ENCODE measurements at regions not wholly inside any gene's neighbourhood (a gene's known extent, or its start where the extent isn't known, plus 50 kb on each side); places are given as distances from the start of the nearest gene placed in this dataset.
A peak's percentile ranks its signal among the peaks of the same experiment; 100 is the strongest.

DNA sequence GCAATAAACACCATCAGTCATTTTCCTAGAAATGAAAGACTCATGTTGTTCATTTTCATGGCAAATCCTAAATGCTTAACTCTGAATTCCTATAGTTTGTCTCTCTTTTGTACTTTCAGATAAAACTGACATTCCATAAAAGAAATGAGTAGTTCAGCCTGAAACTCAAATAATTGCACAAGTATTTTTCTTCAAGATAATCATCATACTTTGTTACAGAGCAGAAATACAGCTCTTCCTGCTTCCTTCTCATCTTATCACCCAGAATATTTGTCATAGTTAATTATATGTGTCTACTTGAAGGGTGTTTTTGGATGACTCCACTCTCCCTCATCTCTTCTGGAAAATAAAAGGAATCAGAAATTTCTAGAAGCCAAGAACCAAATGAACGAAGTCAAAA is 141.1 kb downstream of the HNMT start:
- DNase-seq (ENCODE audit: low read depth): no peak

DNA sequence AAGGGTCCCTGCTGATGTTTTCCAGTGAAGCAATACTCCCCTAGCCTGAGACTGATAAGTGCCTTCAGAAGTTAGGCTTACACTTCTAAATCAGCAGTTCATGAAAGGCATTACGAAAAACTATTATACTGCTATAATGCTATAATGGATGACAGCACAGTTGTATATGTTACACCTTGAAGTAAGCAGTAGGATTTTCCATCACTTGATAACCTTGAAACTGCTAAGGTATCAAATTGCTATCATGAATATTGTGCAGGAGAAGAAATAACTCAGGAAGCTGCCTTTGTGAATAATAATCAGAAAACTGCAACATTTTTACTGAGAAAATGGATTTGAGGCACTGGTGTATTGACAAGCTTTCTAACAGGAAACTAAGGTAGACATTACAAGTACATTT is 142.3 kb downstream of the HNMT start:
- DNase-seq (ENCODE audit: low read depth): no peak

DNA sequence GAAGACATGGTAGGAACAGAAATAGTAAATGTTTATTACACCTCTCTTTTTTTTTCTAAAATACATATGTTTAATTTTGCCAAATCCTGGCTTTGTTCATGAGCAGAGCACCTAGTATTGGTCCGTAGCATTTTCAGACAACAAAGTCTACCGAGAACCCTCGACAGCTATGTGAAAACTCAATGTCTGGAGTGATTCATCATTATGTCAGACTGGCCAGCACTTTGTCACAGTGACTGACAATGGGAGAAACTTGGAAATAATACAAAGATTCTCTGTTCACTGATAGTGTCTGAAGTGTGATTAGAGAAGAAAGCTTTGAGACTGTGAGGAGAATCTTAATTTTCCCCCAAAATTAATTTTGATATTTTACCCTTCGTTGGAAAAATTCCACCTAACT is 143.0 kb downstream of the HNMT start:
- no peak for DNase-seq (ENCODE audit: low read depth)

DNA sequence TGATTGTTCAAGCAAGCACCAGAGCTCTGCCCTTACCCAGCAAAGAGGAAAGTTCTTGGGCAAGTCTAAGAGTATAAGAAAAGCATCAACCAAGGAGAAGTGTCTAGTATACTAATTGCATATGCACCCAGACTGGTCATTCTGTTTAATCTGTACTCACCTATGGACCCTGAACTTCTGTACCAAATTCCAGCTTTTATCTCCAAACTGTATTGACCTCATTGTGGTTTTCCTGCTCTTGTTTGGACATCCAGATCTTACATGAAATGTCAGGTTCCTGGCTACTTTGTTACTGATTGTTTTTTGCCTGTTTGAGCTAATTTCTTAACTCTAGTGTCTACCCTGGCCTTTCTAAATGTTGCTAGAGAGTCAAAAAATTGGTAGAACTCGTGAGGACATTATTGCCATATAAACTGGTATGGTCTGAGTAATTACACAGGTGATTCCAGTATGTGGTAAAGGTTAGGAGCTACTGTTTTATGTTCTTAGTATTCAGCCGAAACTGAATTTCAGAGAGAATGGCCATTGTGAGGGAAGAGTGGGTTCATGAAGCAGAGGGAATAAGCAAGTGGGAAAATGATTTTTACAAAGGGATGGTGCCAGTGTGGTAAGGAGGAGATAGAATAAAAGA is 146.3 kb downstream of the HNMT start:
- no peak for DNase-seq (ENCODE audit: low read depth)

DNA sequence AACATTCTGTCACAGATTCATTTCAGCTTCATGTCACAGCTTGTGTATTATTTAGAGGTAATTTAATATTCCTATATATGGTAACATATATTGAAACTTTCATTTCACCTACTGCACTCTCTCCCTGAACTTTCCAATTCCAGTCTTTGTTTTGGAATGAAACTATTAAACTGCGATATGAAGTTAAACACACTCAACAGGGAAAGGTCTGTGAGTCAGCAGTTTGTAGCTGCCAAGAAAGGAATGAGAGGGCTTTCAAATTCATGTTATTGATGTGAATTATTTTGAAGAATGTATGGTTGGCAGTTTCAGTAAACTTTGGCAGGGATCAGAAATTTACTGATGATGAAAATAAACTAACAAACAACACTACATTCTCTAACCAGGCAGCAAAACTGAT is 148.3 kb downstream of the HNMT start:
- DNase-seq (ENCODE audit: low read depth): no peak

DNA sequence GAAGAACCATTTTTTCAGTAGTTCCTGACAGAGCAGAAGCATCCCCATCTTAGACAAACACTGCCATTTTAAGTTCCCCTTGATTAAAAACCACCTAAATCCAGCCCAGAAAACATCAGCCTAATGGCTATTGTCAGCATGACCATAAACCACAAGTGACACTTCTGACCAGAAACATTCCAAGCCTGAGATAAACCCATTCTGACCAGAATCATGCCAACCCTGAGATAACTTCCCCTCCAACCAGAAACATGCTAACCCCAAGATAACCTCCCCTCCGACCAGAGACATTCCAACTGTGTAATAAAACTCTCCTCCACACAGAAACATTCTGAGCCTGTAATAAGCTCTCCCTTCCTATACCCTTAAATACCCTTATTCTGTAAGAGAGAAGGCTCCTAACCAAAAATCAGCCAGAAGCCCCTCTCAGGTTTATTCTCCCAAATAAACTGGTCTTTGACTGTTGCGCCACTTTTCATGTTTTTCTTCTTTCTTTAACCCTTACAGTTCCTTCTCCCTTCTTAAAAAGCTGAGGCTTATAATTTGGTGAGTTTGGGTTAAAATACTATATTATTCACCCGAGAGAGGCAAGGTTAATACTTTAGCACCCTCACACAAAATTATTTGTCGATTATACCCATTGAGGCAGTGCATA is 149.7 kb downstream of the HNMT start:
- no peak for DNase-seq (ENCODE audit: low read depth)

DNA sequence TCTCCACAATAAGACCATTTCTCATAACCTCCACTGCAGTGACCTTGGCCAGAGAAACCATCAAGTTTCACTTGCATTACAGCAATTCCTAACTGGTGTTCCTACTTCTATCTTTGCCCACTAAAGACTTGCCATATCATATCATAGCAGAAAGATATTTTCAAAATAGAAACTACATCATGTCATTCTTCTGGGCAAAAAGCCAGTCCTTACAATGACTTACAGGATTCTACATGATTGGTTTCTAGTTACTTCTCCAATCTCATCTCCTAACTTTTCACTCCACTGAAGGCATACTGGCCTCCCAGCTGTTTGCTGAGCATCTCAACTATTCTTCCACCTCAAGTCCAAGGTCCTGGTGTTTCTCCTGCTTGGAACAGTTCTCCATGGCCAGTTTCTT is 151.4 kb downstream of the HNMT start:
- DNase-seq (ENCODE audit: low read depth): peak; percentile 19

DNA sequence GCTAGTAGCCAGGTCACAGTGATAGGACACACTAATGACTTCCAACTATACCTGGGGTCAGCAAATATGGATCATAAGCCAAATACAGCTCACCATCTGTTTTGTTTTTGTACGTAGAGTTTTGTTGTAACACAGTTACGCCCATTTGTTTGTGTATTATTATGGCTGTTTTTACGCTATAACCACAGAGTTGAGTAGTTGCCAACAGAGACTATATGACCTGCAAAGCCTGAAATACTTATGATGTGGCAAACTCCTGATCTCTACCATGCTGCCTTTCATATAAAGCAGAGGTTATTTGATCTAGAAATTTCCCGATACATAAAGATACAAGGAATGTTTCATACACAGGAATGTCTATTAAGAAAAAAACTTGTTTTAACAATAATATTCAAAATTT is 152.2 kb downstream of the HNMT start:
- no peak for DNase-seq (ENCODE audit: low read depth)

DNA sequence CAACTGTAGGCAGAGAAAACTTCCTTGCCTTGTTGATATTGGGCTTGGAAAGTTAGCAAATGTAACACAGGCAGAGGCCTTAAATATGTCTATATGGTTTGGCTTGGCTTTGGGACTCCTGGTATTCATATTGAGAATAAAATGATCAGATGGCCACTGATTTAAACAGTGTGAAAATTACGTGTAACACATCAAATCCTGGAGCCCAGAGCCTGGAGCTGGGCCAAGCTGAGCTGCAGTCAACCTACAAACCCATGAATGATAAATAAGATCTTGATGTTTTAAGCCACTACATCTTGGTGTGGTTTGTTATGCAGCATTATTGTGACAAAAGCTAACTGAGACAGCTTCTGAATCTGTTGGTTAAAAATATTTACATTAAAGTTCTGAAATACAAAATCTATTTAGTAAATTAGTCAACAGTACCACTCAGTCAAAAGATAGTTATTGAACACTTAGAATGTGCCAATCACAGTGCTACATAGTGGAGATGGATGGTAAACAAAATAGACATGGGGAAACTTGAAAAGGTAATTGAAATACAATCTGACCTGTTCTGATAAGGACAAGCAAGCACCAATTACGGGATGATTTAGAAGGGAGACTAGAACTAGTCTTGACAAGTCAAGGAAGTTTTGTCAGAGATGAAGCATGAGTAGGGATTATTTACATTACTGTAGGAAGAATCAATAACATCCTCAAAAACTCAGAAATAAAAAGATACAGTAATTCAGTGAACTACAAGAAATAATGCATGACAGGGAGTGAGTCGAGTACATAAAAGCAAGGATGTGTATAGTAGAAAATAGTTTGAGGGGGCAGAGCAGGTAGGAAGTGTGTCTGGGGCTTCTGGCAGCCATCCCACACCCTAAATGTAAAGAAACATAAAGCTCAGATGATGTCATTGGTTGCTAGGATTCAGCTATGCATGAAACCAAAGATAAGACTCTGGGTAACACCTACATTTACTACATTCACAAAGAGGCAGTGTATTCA is 157.7 kb downstream of the HNMT start:
- no peak for DNase-seq (ENCODE audit: low read depth)

DNA sequence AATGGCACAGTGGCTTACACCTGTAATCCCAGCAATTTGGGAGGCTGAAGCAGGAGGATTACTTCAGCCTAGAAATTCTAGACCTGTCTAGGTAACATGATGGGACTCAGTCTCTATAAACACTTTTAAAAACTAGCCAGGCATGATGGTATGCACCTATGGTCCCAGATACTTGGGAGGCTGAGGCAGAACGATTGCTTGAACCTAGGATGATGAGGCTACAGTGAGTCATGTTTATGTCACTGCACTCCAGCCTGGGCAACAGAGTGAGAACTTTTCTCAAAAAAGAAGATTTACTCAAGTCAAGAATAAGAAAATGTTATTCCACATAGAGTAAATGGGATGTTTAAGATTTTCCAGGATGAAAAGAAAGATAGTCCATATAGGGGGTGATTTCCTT is 158.6 kb downstream of the HNMT start:
- DNase-seq (ENCODE audit: low read depth): no peak

DNA sequence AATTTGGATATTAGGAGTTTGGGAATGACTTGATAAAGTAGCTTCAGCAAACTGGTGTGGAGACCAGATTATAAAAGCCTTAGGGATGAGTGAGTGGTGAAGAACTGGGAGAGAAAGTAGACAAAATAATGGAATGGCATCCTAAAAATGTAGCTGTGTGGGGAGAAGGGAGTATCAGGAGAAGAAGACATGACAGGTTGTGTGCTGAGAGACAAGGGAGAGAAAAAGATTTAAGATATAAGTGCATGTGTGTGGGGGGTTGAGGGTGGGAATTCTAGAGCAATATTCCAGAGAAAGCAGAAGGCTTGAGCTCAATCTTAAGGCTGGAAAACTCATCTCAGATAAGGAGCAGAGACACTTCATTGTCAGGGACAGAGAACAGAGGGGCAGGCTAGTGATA is 159.5 kb downstream of the HNMT start:
- no peak for DNase-seq (ENCODE audit: low read depth)

DNA sequence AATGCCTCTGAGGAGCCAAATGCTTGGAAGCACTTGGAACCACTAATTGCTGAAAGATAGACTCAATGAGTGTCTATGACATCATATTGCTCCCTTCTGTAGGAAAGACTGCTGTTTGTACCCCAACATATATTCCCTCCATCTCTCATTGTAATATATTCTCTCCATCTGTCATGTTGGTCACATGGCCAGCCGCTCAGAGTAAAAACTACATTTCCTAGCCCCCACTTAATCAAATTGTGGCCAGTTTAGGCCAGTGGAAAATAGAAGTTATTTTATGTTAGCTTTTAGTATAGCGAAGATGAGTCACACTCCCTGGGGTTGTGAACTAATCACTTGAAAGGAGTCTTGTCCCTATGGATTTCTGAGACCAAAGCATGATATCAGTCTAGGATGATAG is 160.2 kb downstream of the HNMT start:
- DNase-seq (ENCODE audit: low read depth): no peak

DNA sequence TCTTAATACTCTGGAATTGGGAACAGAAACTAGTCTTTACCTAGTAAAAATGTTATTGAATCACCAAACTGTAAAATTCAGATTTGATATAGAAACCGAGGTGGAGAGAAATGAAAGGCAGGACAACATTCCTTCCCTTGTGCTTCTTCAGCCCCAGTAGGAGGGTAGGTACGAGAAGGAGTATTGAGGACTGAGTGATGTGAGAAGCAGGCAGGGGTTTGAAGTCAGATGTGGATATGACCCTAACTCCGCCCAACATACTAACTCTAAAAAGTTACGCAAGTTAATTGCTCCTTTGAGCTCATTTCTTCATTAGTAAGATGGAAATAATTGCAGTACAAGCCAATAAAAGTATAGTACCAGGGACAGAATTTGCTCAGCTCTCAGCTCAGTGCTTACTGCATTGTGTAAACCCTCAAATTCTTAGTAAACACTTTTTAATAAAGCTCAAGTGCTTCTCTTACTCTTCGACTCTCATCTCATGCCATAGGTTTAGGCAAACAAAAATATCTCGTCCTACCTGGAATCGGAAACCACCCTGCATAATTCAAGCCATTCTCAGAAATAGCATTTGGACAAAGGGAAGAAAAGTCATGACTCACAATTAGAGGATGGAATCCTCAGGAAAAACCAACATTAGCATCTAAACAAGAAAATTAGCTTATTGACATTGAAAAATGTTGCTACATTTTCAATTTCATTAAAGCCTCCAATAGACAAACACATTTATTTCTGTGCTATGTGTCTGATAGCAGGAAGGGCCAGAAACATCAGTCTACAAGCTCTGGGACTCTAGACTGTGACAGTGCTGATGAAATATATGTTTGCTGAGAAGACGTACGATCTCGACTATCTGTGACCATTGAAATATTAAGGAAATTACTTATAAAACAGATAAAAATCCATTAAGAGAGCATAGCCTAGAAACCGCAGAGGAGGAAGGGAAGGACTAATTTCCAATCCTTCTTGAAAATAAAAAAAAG is 161.3 kb downstream of the HNMT start:
- DNase-seq (ENCODE audit: low read depth): no peak

DNA sequence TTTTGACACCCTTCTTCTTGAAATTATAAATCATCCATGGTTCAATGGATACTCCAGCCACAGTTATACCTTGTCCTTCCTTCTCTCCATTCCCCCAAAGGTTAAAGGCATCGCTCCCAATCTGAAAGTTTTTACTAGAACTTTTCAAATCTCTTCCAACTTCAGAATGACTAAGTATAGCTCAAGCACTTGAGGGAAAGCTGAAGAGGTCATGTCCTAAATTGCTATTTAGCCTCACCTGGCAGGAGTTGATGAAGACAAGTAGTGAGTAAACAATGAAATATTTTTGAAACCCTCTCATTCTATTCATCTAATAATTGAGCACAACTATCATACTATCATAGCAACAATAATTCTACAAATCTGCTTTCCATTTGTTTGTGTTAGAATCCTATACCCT is 167.8 kb downstream of the HNMT start:
- DNase-seq (ENCODE audit: low read depth): no peak

DNA sequence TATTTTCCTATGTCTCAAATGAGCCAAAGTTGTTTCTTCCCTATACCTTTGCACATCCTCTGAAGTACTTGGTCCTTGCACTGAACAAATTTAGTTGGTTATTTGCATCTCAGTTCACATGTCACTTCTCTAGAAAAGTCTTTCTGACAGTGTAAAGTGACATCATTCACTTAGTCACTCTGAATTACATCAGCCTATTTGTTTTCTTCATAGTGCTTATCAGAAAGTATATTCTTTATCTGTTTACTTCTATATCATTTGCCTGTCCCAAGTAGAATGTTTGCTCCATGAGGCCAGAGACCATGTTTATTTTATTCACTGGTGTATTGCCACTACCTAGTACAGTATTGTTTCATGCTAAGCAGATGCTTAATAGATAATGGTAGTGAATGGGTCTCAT is 173.7 kb downstream of the HNMT start:
- DNase-seq (ENCODE audit: low read depth): no peak

DNA sequence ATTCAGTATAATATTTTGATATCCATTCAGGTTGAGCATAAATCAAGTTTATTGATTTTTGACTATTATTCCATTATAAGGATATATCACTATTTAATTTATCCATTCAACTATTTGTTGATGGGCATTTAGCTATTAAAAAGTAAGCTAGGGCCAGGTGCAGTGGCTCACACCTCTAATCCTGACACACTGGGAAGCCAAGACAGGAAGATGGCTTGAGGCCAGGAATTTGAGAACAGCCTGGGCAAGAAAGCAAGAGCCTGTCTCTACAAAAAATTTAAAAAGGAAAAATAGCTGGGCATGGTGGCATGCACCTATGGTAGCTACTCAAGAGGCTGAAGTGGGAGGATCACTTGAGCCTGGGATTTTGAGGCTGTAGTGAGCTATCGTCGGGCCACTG is 183.5 kb downstream of the HNMT start:
- DNase-seq (ENCODE audit: low read depth): no peak

DNA sequence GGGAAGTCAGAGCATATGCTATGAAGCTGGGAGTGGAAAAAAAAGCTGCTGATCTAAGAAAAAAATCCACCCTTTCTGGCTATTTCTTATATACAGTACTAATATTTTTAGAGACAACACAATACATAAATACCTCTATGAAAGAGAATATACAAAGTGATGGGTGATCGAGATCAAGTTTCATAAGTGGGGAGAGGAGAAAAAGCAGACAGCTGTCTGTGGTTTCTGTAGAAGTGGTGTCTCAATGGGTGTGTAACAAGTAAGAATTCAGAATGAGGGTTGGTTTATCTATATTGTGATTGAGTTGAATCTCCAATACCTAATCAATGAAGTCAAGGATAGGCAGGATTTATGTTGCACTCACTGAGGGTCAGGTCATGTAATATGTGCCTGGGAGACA is 191.0 kb downstream of the HNMT start:
- no peak for DNase-seq (ENCODE audit: low read depth)

DNA sequence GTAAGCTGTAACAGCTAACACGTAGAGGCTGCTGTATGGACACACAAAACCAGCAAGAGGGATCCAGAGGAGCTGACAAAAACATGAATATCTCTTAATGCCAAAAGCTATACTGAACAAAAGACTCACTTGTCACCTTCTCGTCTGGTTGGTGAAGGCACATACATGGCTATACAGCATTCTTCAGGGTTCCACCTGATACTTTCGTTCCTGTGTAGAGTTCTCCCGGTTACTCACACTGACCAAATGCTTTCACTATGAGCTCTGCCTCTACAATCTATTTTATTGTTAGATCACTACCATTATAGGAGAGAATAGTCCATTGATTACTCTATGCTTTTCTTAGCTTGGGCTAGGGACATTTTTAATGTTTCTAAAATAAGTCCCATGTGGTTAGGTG is 193.1 kb downstream of the HNMT start:
- DNase-seq (ENCODE audit: low read depth): no peak

DNA sequence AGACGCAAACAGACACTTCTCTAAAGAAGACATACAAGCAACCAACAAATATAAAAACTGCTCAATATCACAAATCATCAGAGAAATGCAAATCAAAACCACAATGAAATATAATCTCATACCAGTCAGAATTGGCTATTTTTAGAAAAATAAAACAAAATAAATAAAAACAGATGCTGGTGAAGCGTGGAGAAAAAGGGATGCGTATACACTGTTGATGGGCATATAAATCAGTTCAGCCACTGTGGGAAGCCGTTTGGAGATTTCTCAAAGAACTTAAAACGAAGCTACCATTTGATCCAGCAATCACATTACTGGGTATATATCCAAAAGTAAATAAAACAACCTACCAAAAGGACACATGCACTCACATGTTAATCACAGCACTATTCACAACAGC is 206.2 kb downstream of the HNMT start:
- no peak for DNase-seq (ENCODE audit: low read depth)

DNA sequence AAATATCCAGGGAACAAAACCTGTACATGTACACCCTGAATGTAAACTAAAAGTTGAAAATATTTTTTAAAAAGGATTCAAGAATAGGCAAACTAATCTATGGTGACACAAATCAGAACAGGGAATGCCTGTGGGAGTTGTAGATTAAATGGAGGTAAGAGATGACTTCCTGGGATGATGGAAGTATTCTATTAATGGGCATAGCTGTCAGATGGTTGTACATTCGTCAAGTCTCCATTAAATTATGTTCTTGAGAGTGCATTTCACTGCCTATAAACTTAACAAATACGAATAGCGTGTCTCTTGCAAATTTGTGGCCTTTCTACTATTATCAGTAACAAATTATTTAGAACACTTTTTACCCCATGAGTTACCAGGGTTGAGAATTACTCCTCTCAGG is 207.0 kb downstream of the HNMT start:
- DNase-seq (ENCODE audit: low read depth): no peak

DNA sequence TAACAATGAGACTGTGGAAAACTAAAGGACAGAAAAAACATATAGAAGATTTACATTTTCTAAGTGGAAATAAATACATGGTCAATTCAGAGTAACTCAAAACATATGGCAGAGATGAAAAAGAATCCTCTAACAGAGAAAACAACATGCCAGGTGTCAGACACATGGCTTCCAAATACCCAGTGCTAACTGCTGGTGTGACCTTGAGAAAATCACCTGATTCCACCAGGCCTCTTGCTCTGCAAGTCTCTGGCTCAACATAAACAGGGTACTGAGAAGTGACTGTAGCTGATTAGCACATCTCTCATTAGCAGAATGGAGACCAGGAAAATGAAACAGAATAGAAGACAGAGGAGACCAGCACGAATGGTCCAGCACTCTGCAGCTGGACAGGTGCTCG is 210.8 kb downstream of the HNMT start:
- DNase-seq (ENCODE audit: low read depth): no peak

DNA sequence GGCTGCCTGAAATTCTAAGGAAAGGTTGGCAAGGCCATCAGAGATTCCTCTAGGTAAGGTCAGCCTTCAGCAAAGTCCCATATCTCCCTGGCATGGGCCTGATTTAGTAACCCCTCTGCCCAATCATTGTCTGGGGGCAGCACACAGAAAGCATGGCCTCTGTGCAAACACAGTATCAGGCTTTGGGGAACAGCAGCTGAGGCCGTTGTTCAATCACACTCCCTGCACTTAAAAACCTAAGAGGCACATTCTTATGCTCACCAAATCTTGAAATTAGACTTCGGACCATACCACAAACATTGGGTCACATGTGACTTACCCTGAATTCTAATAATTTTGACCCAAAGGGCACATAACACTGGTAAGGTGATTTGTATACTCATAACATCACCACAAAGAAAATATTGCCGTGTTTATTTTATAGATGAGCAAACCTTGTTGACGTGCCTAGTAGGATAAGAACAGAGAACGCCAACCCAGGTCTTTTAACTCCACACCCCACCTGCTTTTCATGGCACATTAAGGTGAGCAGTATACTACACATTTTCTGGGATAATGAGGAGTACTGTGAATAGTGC is 212.7 kb downstream of the HNMT start:
- DNase-seq (ENCODE audit: low read depth): no peak
